HPDE6-E6E7 (cell line): ENCODE measurements at regions not wholly inside any gene's neighbourhood (a gene's known extent, or its start where the extent isn't known, plus 50 kb on each side); places are given as distances from the start of the nearest gene placed in this dataset.

Experiments used
- DNase-seq: peaks from one replicate; pipeline ENCODE4 v3.0.0; 2011; ENCODE audit warnings: missing footprints; ENCODE audit errors: extremely low spot score

GRCh38 chr6:163725008-163725941, 310.8 kb downstream of the QKI start:
- DNase-seq: no peak

GRCh38 chr6:163724196-163724595, 309.7 kb downstream of the QKI start:
- no peak for DNase-seq

GRCh38 chr6:163723759-163724158, 309.2 kb downstream of the QKI start:
- no peak for DNase-seq

- DNase-seq: no peak
Observed at GRCh38 chr6:163721922-163722692, 307.6 kb downstream of the QKI start.

- DNase-seq: no peak
Observed at GRCh38 chr6:163721435-163721834, 306.9 kb downstream of the QKI start.

- DNase-seq: no peak
Observed at GRCh38 chr6:163720460-163721235, 306.1 kb downstream of the QKI start.

- no peak for DNase-seq
Observed at GRCh38 chr6:163720005-163720404, 305.5 kb downstream of the QKI start.

- DNase-seq: no peak
Observed at GRCh38 chr6:163719028-163719742, 304.7 kb downstream of the QKI start.

GRCh38 chr6:163718537-163718936, 304.0 kb downstream of the QKI start:
- DNase-seq: no peak

GRCh38 chr6:163717106-163717764, 302.7 kb downstream of the QKI start:
- DNase-seq: no peak

- no peak for DNase-seq
Observed at GRCh38 chr6:163716690-163717089, 302.2 kb downstream of the QKI start.

GRCh38 chr6:163715846-163716245, 301.3 kb downstream of the QKI start:
- DNase-seq: no peak

GRCh38 chr6:163714179-163714578, 299.7 kb downstream of the QKI start:
- no peak for DNase-seq

- no peak for DNase-seq
Observed at GRCh38 chr6:163712981-163713380, 298.5 kb downstream of the QKI start.

- DNase-seq: no peak
Observed at GRCh38 chr6:163712566-163712961, 298.0 kb downstream of the QKI start.

- DNase-seq: no peak
Observed at GRCh38 chr6:163711615-163712565, 297.4 kb downstream of the QKI start.

GRCh38 chr6:163710532-163711470, 296.3 kb downstream of the QKI start:
- DNase-seq: no peak

GRCh38 chr6:163709693-163710092, 295.2 kb downstream of the QKI start:
- no peak for DNase-seq

GRCh38 chr6:163709255-163709654, 294.7 kb downstream of the QKI start:
- no peak for DNase-seq
